GM19455 (cell line): ENCODE measurements at regions not wholly inside any gene's neighbourhood (a gene's known extent, or its start where the extent isn't known, plus 50 kb on each side); places are given as distances from the start of the nearest gene placed in this dataset.
"Not testable (repeated sequence)": the region's sequence is repeated elsewhere in the genome, so short reads cannot be mapped to it uniquely, and the experiment has no call there.

Experiments
- ATAC-seq: cut with Tn5 transposase; IDR thresholded peaks from one replicate; pipeline ENCODE4 v1.9.1; 2021; ENCODE audit not compliant: unreplicated experiment

DNA sequence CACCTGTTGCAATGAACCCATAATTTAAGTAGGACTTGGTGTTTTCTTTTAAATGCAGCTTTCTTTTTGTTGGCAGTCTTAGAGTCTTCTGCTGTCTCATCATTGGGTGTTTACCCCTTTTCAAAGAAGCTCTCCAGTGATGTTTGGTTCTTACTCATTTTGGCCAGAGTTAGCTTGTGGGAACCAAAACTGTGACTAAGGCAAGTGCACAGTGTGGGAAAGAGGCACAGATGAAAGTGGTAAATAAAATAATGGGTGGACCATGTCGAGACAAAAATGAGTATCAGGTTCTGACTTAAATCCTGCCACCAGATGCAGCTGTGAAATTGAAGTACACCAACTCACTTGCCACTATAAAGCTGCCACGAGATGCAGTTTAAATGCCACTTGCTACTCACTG lies 615.4 kb upstream of the MIS18BP1 start:
- ATAC-seq = peak; percentile 65

DNA sequence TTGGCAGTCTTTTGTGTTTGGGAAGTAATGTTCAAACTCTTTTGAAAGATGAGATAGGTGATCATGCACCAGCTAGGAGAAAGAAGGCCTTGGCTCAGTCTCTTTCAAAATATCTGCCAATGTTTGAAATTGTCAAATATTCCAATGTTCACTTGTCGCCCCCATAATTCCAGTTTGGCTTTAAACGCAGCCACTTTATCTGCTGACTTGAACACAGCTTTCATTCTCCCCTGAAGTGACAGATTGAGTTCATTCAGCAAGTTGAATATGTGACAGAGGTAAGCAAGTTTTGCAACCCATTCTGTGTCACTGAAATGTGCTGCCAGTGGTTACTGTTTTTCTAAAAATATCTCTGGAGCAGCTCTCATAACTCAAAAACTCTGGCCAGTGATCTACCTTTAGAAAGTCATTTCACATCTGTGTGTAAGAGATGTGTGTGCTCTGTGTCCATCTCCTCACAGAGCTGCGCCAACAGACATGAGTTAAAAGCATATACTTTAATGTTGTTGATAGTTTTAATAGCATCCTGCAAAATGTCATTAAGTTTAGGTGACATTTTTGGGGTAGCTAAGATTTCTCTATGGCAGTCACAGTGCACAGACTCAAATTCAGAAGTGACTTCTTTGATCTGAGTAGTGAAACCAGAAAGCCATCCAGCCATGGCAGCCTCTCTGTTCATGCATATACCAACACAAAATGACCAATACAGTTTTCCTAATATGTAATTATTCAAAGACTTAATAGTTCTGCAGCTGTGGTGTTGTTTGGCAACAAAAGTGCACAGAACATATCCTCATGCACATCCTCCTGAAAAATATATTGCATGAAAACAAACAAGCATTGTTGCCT lies 614.3 kb upstream of the MIS18BP1 start:
- peak; percentile 55 for ATAC-seq

DNA sequence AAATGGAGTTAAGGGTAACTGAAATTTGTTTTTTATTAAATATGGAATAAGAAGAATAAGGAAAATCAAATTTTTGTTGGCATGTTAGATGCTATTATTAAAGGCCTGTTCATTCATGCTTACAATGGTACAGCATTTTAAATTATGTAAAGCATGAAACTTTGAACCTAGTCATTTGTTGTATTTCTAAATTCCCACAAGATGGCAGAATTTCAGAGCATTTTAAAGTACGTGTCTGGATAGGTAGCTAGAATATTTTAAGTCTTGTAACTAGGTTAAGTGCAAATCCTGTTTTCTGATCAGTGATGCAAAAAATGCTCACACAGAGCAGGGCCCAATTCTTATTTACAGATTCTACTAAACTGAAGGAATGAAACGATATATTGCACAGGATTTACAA lies 585.6 kb upstream of the MIS18BP1 start:
- ATAC-seq = no peak

DNA sequence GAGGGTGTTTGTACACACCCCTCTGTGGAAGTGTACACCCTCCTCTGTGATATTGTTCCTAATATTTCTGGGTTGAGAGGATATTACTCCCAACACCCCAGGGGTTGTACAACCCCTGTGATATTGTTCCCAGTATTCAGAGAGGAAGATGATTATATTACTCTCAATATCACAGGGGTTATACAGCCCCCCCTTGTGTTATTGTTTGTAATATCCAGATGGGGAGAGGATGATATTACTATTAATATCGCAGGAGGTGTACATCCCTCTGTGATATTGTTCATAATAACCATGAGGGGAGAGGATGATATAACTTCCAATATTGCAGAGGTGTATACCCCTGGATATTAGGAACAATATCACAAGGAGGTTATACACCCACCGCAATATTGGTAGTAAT lies 566.1 kb upstream of the MIS18BP1 start:
- ATAC-seq = no peak

GRCh38 chr14:45811155-45811554 lies 558.2 kb upstream of the MIS18BP1 start:
- no peak for ATAC-seq

DNA sequence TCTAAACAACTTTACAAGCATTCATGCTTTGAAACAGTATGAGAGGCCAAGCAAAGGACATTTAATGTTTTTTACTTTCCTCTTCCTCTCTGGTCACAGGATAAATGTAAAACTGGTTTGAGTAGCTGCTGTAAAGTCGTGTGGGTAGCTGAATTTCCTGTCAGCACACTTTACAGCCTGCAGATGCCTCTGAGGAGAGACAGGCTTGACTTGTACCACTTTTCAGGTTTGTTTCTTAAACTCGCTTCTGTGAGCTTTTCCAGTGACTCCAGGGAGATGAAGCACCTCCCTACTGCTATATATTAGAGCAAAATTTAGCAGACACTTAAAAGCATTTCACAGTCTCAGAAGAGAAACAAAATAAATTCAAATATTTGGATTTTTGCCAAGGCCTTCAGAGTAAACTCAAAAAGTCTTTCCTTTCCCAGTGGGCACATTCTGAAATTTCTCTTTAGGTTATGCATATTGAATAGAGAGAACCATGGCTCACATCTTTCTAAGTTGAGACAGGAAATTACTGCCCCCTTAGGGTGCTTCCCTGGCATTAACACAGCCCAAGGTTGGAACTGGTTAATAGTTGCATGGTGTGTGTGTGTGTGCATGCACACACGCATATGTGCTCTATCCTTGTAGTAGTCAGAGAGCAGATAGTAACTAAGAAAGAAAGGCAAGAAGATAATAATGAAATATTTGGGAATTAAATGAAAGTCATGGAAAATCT lies 557.3 kb upstream of the MIS18BP1 start:
- no peak for ATAC-seq

DNA sequence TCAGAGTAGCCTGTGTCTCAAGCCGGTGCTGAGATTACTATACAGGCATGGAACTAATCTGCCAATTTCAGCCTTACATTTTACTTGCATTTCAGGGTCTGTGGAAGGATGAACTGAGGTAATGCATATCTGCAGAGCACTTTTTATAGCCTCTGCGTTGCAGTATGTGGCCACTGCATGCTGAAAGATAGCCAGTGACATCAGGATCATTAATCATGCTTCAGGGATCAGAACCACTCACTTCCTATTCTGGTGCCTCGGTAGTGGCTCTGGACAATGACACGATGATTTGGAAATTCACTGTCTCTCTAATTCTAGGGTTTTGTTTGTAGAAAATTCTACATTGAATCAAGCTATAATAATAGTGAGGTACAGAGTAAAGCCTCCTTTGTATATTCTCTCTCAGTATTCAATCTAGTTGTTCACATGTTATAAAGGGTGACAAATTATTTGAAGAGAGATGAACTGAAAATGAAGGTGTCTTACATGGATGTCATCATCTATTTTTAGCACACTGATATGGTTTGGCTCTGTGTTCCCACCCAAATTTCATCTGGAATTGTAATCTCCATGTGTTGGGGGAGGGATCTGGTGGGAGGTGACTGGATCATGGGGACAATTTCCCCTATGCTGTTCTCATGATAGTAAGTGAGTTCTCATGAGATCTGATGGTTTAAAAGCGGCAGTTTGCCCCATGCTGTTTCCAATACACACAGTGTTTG lies 554.3 kb upstream of the MIS18BP1 start:
- no peak for ATAC-seq

DNA sequence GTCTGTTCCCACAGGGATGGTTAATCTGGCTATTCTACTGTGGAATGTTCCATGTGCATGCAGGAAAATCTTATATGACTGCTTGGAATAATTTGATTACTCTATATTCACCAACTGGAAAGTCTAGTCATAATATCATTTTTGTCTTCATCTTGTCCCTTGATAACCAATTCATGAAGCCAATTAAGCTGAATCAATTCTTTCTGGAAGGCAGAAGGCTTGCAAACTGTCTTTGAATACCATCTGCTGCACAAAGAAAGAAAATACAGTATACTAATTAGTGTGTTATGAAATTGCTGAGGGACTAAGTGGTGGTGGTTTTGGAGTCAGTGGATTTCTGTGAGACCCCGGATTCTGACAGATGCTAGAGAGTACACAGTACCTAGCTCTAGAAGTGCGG lies 546.5 kb upstream of the MIS18BP1 start:
- no peak for ATAC-seq

DNA sequence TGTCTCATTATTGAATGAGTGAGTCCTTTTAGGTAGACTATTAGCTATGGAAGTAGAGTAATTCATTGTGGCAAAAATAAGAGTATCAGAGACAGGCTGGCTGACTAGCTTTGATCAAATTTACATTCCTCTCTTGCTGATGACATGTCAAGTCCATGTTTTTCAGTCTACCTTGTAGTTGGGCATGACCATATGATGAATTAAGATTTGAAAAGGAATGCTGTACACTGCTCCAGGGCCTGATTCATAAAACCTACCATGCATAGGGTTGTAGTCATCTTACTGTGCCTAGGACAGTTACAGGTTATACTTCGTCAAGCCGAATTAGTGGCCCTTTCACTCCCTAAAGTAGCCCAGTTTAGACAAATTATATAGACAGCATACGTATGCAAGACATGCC lies 545.7 kb upstream of the MIS18BP1 start:
- no peak for ATAC-seq

GRCh38 chr14:45796006-45796405 lies 543.0 kb upstream of the MIS18BP1 start:
- ATAC-seq = not testable (repeated sequence)

DNA sequence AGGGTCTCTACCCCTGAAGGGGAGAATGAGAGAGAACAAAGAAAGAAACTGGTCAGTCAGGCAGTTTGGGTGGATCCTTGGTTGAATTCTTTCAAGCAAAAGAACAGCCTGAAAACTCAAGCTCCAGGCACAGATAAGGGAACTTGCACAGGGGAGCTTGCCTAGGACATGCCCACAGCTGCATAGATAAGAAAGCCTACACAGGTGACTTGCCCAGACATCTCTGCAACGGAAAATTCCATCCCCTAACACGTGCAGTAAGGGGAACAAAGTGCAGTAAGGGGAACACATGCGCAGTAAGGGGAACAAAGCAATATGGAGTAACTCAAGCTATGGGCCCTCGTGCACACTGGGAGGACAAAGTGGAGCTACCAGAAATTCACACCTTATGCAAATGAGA lies 540.1 kb upstream of the MIS18BP1 start:
- no peak for ATAC-seq

DNA sequence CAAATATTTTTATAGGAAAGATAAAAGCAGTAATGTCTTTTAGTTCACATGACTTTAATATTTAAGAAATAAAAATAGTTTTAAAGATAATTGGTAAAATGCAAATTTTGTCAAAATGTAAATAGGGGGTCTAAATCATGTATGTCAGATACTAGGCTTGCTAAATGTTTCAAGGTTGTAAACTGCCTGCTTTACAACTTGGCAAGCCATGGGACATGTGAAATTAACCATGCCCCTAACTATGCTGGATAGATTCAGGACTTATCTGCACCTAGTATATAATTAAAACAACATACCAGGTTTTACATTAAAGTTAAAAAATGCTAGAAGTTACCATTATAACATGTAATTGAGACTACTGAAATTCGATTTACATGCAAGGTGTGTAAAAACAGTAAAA lies 537.3 kb upstream of the MIS18BP1 start:
- ATAC-seq = no peak

DNA sequence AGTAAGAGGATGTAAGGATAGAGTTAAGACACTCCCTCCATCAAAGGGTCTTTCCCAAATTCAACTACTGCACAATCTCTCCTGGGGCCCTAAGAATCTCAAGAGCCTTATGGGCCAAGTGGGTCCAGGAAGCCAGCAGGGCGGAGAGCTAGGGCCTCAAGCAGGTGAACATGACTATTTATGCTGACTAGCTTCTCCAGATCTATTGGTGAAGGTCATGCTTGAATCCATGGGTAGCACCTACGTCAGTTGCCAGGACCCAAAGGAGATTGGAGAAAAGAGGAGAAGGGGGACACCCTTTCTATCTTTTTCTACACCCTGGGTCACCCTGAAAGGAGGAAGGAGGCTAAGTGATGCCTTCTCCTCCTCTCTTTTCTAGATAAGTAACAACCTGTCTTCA lies 534.2 kb upstream of the MIS18BP1 start:
- ATAC-seq = no peak

DNA sequence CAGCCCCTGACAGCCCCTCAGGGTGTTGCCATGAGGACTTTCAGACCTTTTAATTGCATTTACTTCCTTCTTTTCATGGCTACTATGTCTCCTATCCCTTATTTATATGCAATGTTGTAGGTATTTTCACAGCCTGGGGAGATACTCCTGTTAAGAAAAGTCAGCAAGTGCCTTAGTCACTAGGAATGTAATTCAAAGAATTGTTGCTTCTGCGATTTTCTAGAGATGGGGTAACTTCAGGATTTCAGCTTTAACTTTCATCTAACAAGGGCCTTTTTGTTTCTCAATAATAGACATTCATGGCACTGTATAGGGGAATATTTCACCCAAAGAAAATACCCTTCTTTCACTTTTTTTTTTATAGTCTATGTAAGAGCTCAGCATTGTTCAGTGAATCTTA lies 533.3 kb upstream of the MIS18BP1 start:
- ATAC-seq = no peak

- no peak for ATAC-seq
These were observed 532.2 kb upstream of the MIS18BP1 start for GRCh38 chr14:45785240-45785639.

- no peak for ATAC-seq
These were observed 513.2 kb upstream of the MIS18BP1 start for GRCh38 chr14:45766247-45766646.

DNA sequence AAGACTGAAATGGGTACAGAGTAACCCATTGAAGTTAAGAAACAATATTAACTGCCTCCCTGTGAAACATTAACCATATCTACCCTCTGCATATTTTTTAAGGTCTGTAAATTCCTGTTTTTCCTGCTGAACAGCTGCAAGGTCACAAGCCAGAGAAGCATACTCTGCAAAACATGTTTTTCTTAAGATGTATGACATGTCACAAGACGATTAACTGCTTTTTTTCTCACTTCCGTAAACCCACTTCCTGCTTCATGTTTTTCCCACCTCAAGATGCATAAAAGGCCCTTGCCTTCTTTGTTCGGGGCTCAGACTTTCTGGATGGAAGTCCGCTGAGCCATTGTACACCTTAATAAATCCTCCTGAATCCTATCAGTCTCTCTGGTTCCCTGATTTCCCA lies 504.7 kb upstream of the MIS18BP1 start:
- ATAC-seq = no peak

DNA sequence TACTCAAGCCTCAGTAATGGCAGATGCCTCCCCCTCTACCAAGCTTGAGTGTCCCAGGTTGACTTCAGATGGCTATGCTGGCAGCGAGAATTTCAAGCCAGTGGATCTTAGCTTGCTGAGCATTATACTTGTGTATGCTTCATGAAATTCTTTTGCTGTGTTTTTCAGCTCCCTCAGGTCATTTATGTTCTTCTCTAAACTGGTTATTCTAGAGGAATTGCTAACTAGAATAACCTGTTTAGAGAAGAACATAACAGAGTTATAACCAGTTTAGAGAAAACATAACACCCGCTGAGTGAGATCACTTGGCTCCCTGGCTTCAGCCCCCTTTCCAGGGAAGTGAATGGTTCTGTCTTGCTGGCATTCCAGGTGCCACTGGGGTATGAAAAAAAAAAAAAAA lies 503.4 kb upstream of the MIS18BP1 start:
- ATAC-seq = not testable (repeated sequence)

GRCh38 chr14:45743884-45744283 lies 490.9 kb upstream of the MIS18BP1 start:
- no peak for ATAC-seq

DNA sequence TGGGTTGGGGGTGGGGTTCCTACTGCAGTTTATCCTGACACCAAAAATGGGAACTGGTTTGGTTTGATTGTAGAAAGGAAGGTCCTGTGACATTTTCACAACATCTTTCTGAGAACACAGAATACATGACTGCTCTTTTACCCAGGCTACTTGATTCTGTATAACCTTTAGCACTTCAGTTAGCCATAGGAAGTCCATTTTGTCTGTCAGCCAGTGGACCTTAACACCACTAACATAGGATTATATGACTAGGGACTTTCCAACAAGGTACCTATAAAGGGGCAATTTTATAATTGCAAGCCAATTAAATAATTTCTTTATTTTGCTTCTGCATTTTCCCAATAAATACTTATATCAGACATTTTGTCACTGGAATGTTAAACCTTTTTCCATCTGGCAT lies 489.2 kb upstream of the MIS18BP1 start:
- no peak for ATAC-seq

GRCh38 chr14:45728434-45729225 lies 475.6 kb upstream of the MIS18BP1 start:
- ATAC-seq = no peak
